ENCODE measurements at regions not wholly inside any gene's neighbourhood (a gene's known extent, or its start where the extent isn't known, plus 50 kb on each side); places are given as distances from the start of the nearest gene placed in this dataset.
"Not testable (repeated sequence)": the region's sequence is repeated elsewhere in the genome, so short reads cannot be mapped to it uniquely, and the experiment has no call there.

DNA sequence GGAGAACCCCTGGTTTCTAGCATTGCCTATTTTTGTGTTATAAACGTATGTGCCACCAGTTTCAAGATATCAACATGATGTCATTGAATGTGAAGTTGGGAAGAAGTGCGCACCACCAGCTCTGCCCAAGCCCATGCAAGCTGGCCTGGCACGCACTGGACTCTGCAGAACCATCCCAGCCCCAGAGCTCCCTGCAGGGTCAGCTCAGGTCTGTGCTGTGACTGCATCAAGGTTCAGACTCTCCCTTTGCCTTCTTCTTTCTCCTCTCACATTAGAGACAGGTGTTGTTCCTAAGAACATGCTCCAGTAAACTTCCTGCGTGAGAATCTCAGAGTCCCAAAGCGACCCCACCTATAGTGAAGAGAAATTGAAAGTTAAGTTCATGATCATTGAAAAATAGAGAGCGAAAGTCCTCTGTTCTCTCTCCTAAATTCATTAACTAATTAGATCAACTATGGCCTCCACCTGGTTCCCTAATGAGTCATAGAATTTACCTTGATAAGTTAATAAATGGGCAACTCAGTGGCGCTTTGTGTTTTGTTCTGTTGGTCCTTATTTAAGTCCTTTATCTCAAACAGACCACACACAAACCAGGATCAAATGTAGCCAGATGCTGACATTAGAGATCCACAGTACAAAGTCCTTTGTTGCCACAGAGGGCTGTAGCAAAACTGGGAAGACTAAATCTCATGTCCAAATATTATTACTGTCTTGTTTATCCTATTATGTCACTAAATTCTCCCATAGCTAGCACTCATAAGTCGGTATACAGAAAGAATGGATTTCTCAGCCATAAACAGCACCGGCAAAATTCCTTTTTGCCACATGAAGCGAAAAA, 432.3 kb downstream of the STK39 start:
- Histone ChIP-seq H3K4me3 (no peak overlapping the region), H3K27ac (no peak overlapping the region), H3K27me3 (no peaks in the 10 kb centered on the region), H3K4me1 (no peaks in the 10 kb centered on the region), H3K9me3 (no peaks in the 10 kb centered on the region), H3K36me3 (no peaks in the 10 kb centered on the region)
- no peak for ATAC-seq
- TF ChIP-seq, protein P1, sequence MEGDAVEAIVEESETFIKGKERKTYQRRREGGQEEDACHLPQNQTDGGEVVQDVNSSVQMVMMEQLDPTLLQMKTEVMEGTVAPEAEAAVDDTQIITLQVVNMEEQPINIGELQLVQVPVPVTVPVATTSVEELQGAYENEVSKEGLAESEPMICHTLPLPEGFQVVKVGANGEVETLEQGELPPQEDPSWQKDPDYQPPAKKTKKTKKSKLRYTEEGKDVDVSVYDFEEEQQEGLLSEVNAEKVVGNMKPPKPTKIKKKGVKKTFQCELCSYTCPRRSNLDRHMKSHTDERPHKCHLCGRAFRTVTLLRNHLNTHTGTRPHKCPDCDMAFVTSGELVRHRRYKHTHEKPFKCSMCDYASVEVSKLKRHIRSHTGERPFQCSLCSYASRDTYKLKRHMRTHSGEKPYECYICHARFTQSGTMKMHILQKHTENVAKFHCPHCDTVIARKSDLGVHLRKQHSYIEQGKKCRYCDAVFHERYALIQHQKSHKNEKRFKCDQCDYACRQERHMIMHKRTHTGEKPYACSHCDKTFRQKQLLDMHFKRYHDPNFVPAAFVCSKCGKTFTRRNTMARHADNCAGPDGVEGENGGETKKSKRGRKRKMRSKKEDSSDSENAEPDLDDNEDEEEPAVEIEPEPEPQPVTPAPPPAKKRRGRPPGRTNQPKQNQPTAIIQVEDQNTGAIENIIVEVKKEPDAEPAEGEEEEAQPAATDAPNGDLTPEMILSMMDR (IDR thresholded peaks at IDR 0.05) = no peak
- TF ChIP-seq POLR2A (IDR thresholded peaks at IDR 0.05) = no peak
- TF ChIP-seq POLR2AphosphoS5 (IDR thresholded peaks at IDR 0.05) = no peak
- TF ChIP-seq EP300 (IDR thresholded peaks at IDR 0.05) = no peak
- WGBS, 2 donors (ENCODE audit: low coverage in 1 of 2) = 52 to 64% methylated on average over 6 to 9 of the region's 10 CpGs

DNA sequence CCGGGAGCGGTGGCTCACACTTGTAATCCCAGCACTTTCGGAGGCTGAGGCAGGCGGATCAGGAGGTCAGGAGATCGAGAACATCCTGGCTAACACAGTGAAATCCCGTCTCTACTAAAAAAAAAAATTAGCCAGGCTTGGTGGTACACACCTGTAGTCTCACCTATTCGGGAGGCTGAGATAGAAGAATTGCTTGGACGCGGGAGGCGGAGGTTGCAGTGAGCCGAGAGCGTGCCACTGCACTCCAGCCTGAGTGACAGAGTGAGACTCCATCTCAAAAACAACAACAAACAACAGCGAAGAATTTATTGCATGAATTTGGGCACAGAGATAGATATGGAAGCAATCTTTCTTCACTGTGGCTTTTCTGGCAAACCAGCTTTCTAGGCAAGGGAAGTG, 432.9 kb downstream of the STK39 start:
- H3K9me3 ChIP-seq, H3K36me3 ChIP-seq, H3K4me1 ChIP-seq, ATAC-seq, H3K27ac ChIP-seq, H3K27me3 ChIP-seq, H3K4me3 ChIP-seq: not testable (repeated sequence)
- 82 to 92% methylated on average over 7 to 8 of the region's 13 CpGs for WGBS, 2 donors (ENCODE audit: low coverage in 1 of 2)

DNA sequence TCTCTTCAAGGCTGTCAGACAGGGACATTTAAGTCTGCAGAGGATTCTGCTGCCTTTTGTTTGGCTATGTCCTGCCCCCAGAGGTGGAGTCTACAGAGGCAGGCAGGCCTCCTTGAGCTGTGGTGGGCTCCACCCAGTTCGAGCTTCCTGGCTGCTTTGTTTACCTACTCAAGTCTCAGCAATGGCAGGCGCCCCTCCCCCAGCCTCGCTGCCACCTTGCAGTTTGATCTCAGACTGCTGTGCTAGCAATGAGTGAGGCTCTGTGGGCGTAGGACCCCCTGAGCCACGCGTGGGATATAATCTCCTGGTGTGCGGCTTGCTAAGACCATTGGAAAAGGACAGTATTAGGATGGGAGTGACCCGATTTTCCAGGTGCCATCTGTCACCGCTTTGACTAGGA, 437.6 kb downstream of the STK39 start:
- WGBS, 2 donors (ENCODE audit: low coverage in 1 of 2) = 89% methylated on average over 5 of the region's 9 CpGs; no CpG with 5 or more reads in 1 of the 2 donors

DNA sequence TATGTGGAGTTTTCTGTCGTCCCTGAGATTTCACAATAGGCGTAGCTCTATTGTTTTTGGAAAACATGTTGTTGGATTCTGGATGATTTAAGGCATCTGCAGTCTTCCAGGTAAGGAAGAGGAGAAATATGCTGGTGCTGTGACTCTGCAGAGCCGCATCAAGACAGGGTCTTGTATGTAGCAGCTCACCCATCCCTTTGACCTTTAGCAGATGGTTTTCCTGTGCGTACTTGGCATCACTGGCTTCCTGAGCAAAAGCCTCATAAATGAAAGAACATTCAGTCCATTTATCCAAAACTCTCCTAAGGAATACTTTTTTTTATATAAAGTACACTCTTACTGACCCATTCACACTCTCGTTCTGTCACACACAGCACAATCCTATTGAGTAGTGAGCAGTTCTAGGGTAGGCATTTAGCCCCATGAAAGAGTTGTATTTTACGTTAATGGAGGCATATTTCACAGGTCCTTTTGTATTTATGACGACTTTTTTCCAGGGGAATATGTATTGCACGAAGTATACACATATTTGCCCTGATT, 443.9 kb downstream of the STK39 start:
- no peaks in the 10 kb centered on the region for H3K27me3 ChIP-seq
- H3K4me3 ChIP-seq = no peak overlapping the region
- 78 to 87% methylated on average over 6 to 8 of the region's 8 CpGs for WGBS, 2 donors (ENCODE audit: low coverage in 1 of 2)
- no peaks in the 10 kb centered on the region for H3K4me1 ChIP-seq
- TF ChIP-seq POLR2AphosphoS5 (IDR thresholded peaks at IDR 0.05) (no peak), EP300 (IDR thresholded peaks at IDR 0.05) (no peak), POLR2A (IDR thresholded peaks at IDR 0.05) (no peak)
- TF ChIP-seq, protein P1 (IDR thresholded peaks at IDR 0.05) = no peak
- H3K36me3 ChIP-seq = no peaks in the 10 kb centered on the region
- no peak for ATAC-seq
- no peak overlapping the region for H3K27ac ChIP-seq
- peaks cover 0 to 3% (median 0%) of the 10 kb centered on the region in 3 donors for H3K9me3 ChIP-seq

More for the DNA sequence above, 437.6 kb downstream of the STK39 start:
- not testable (repeated sequence) for H3K27me3 ChIP-seq, ATAC-seq, H3K4me3 ChIP-seq, H3K36me3 ChIP-seq, H3K4me1 ChIP-seq, H3K27ac ChIP-seq, H3K9me3 ChIP-seq

DNA sequence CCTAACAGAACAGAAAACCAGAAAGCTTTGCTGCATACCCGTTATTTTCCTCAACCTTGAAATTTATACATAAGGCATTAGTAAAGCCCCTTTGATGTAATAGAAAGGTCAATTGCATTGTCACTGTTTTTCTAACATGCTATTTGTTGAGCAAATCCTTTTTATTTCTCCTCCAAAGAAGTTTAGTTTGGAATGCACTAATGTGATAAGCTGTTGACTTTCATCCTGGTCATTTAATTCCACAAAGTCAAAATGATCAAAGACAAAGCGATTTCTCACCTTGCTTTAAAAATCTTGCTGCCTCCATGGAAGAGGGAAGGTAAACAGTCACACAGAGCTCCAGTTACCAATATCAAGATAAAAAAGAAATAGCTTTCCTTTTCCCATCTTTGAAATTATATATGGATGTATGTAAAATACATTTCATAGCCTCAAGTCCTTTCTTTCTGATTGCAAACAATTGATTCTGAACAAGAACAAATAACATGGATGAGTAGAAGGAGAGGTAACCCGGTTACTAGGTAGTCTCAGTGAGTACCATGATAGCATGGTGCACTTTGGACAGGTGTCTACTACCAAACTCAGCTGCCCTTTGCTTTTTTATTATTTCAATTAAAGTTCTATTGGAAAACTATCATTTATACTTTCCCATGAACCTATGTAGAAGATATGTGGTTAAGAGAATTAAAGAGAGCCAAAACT, 452.7 kb downstream of the STK39 start:
- Histone ChIP-seq H3K4me3 (no peak overlapping the region), H3K9me3 (peaks cover 0 to 12% (median 0%) of the 10 kb centered on the region in 3 donors), H3K4me1 (no peaks in the 10 kb centered on the region), H3K36me3 (no peaks in the 10 kb centered on the region), H3K27ac (no peak overlapping the region), H3K27me3 (no peaks in the 10 kb centered on the region)
- TF ChIP-seq POLR2AphosphoS5 (IDR thresholded peaks at IDR 0.05) (no peak), POLR2A (IDR thresholded peaks at IDR 0.05) (no peak), EP300 (IDR thresholded peaks at IDR 0.05) (no peak)
- TF ChIP-seq, protein P1 (IDR thresholded peaks at IDR 0.05) = no peak
- WGBS, 2 donors (ENCODE audit: low coverage in 1 of 2) = 63 to 67% methylated on average over 3 of the region's 3 CpGs
- ATAC-seq = no peak
